HUES48 (cell line): ENCODE measurements at regions not wholly inside any gene's neighbourhood (a gene's known extent, or its start where the extent isn't known, plus 50 kb on each side); places are given as distances from the start of the nearest gene placed in this dataset.
"Not testable (repeated sequence)": the region's sequence is repeated elsewhere in the genome, so short reads cannot be mapped to it uniquely, and the experiment has no call there.

Source experiments
- H3K27ac ChIP-seq: one replicate; pipeline ENCODE4 v1.7.0; 2013; ENCODE audit warnings: low read depth, low read length, inconsistent platforms
- H3K27me3 ChIP-seq: 2 replicates; pipeline ENCODE4 v1.6.1; 2013; ENCODE audit warnings: mild to moderate bottlenecking, low read length; ENCODE audit not compliant: control insufficient read depth, insufficient read depth
- H3K36me3 ChIP-seq: 2 replicates; pipeline ENCODE4 v1.6.1; 2013; ENCODE audit warnings: low read length; ENCODE audit not compliant: control insufficient read depth, insufficient read depth
- H3K4me1 ChIP-seq: 2 replicates; pipeline ENCODE4 v1.6.1; 2013; ENCODE audit warnings: mild to moderate bottlenecking, low read length; ENCODE audit not compliant: control insufficient read depth, insufficient read depth
- H3K4me3 ChIP-seq: 2 replicates; pipeline ENCODE4 v1.5.1; 2013; ENCODE audit warnings: mild to moderate bottlenecking, low read depth, low read length
- H3K9ac ChIP-seq: 2 replicates; pipeline ENCODE4 v1.6.1; 2013; ENCODE audit warnings: mild to moderate bottlenecking, low read depth, low read length, moderate library complexity
- H3K9me3 ChIP-seq: 2 replicates; pipeline ENCODE4 v1.6.1; 2013; ENCODE audit warnings: low read length; ENCODE audit not compliant: control insufficient read depth, insufficient read depth

DNA sequence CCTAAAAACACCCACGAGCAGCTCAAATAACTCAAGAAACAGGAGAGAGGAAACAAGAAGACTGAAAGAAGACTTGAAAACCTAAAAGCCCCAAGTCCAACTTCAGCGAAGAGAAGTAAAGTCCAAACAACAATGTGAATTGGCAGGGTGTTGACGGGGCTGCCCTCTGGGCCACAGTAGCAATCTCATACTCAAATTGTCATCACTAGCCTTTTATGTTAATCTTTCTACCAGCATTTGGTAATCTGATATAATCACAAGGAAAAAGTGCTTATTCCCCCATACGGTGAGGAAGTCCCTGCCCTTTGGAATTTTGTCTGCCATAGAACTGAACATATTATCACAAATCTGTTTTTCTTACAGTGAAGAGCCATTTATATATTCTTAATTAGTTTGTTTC lies 51.5 kb upstream of the IFNE start:
- Histone ChIP-seq H3K36me3 (no peaks in the 10 kb centered on the region), H3K9me3 (no peaks in the 10 kb centered on the region), H3K4me1 (0 out of 2 replicates have a peak, but pooled peaks cover 3% of the 10 kb centered on the region), H3K9ac (no peak overlapping the region), H3K27ac (no peak overlapping the region), H3K27me3 (no peaks in the 10 kb centered on the region), H3K4me3 (no peak overlapping the region)

DNA sequence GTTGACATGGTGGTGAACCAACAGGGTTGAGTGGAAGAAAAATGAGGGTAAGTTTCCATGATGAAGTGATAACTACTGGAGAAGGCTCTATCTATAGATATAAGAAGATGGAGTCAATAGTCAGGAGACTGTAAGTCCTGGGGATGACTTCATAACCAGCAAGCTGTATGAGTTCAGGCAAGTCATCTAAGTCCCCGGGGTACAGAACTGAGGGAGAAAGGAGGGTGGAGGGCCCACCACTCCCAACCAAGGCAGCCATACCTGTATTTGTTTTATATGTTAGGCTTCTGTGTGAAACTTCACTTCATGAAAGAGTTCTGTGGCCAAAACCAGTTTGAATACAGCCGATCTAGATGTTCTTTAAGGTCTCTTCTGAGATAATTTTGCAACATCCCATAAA lies 53.3 kb upstream of the IFNE start:
- no peaks in the 10 kb centered on the region for H3K36me3 ChIP-seq
- no peak overlapping the region for H3K4me3 ChIP-seq
- H3K9ac ChIP-seq, result no peak overlapping the region
- H3K27ac ChIP-seq, result no peak overlapping the region
- H3K4me1 ChIP-seq, result 0 out of 2 replicates have a peak, but pooled peaks cover 3% of the 10 kb centered on the region
- H3K9me3 ChIP-seq, result no peaks in the 10 kb centered on the region
- H3K27me3 ChIP-seq, result no peaks in the 10 kb centered on the region

- Histone ChIP-seq H3K36me3 (no peaks in the 10 kb centered on the region), H3K27me3 (no peaks in the 10 kb centered on the region), H3K27ac (peak overlapping the region; percentile 64), H3K4me3 (no peak overlapping the region), H3K9me3 (peaks cover 13% of the 10 kb centered on the region), H3K4me1 (peaks cover 8% of the 10 kb centered on the region), H3K9ac (no peak overlapping the region)
These were observed 60.7 kb upstream of the IFNE start for GRCh38 chr9:21542787-21543186.

DNA sequence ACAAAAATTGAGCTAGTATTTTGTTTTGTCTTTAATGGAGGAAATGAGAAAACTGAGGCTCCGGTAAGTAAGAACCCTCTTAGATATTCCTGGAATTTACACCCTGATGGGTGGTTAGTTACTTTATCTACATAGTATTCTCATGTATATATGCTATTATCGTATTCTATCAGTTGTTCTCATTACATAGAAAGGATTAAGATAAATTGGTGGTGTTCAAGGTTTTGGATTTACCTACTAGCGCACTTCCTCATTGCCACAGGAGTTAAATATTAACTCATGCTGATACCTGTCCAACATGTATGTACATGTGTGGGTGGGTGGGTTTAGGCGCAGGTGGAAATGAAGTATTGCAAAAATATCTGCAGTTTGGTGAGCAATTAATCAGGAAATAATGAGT lies 61.1 kb upstream of the IFNE start:
- Histone ChIP-seq H3K4me1 (peaks cover 8% of the 10 kb centered on the region), H3K9ac (no peak overlapping the region), H3K27me3 (no peaks in the 10 kb centered on the region), H3K36me3 (no peaks in the 10 kb centered on the region), H3K9me3 (peaks cover 13% of the 10 kb centered on the region), H3K27ac (peak overlapping the region; percentile 64), H3K4me3 (peak overlapping the region; percentile 27; the same call in 1 of the 2 replicates)

GRCh38 chr9:21543816-21544215 lies 61.7 kb upstream of the IFNE start:
- H3K4me1 ChIP-seq, result peaks cover 13% of the 10 kb centered on the region
- H3K4me3 ChIP-seq, H3K9ac ChIP-seq, H3K27ac ChIP-seq, H3K36me3 ChIP-seq, H3K27me3 ChIP-seq: not testable (repeated sequence)
- H3K9me3 ChIP-seq, result peaks cover 13% of the 10 kb centered on the region

DNA sequence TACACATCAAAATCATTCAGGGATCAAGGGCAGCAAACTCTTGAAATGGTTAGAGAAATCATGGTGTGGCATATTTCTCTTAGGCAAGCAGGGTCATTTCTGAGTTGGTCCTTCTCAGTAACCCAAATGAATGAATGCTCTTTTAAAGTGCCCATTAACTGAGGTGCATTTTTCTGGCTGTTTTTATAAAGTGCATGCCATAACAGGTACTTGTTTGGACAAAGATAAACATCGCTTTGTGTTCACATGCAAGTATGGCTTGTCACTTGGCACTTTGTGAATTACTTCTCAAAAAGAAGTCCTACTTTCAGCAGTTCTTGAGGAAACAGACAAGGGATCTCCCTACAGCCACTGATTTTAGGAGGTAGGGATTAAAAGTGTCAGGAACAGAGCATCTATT lies 64.8 kb upstream of the IFNE start:
- Histone ChIP-seq H3K36me3 (no peaks in the 10 kb centered on the region), H3K9ac (no peak overlapping the region), H3K27me3 (no peaks in the 10 kb centered on the region), H3K27ac (no peak overlapping the region), H3K4me1 (peaks cover 28% of the 10 kb centered on the region), H3K9me3 (peaks cover 13% of the 10 kb centered on the region), H3K4me3 (no peak overlapping the region)

- H3K9ac ChIP-seq, result no peak overlapping the region
- H3K27me3 ChIP-seq, result no peaks in the 10 kb centered on the region
- no peaks in the 10 kb centered on the region for H3K36me3 ChIP-seq
- no peak overlapping the region for H3K27ac ChIP-seq
- H3K9me3 ChIP-seq, result peaks cover 4% of the 10 kb centered on the region
- H3K4me1 ChIP-seq, result peaks cover 35% of the 10 kb centered on the region
- H3K4me3 ChIP-seq, result no peak overlapping the region
These were observed 67.2 kb upstream of the IFNE start for GRCh38 chr9:21549251-21549765.

- H3K9ac ChIP-seq, result no peak overlapping the region
- H3K36me3 ChIP-seq, result no peaks in the 10 kb centered on the region
- no peaks in the 10 kb centered on the region for H3K27me3 ChIP-seq
- H3K9me3 ChIP-seq, result no peaks in the 10 kb centered on the region
- H3K27ac ChIP-seq, result no peak overlapping the region
- peaks cover 41% of the 10 kb centered on the region for H3K4me1 ChIP-seq
- H3K4me3 ChIP-seq, result no peak overlapping the region
These were observed 67.8 kb upstream of the IFNE start for GRCh38 chr9:21549890-21550289.

- H3K4me3 ChIP-seq, result no peak overlapping the region
- no peaks in the 10 kb centered on the region for H3K27me3 ChIP-seq
- peaks cover 45% of the 10 kb centered on the region for H3K4me1 ChIP-seq
- H3K9me3 ChIP-seq, result no peaks in the 10 kb centered on the region
- H3K36me3 ChIP-seq, result no peaks in the 10 kb centered on the region
- no peak overlapping the region for H3K27ac ChIP-seq
- no peak overlapping the region for H3K9ac ChIP-seq
These were observed 68.3 kb upstream of the IFNE start for GRCh38 chr9:21550392-21550791.

- H3K27ac ChIP-seq, result no peak overlapping the region
- peaks cover 48% of the 10 kb centered on the region for H3K4me1 ChIP-seq
- no peaks in the 10 kb centered on the region for H3K9me3 ChIP-seq
- H3K9ac ChIP-seq, result no peak overlapping the region
- no peaks in the 10 kb centered on the region for H3K36me3 ChIP-seq
- no peak overlapping the region for H3K4me3 ChIP-seq
- no peaks in the 10 kb centered on the region for H3K27me3 ChIP-seq
These were observed 69.3 kb upstream of the IFNE start for GRCh38 chr9:21551401-21551800.

- no peak overlapping the region for H3K4me3 ChIP-seq
- peaks cover 48% of the 10 kb centered on the region for H3K4me1 ChIP-seq
- H3K9ac ChIP-seq, result no peak overlapping the region
- no peak overlapping the region for H3K27ac ChIP-seq
- peaks cover 4% of the 10 kb centered on the region; the same call in 1 of the 2 replicates for H3K27me3 ChIP-seq
- H3K36me3 ChIP-seq, result no peaks in the 10 kb centered on the region
- H3K9me3 ChIP-seq, result no peaks in the 10 kb centered on the region
These were observed 70.4 kb upstream of the IFNE start for GRCh38 chr9:21552244-21553170.
